Neural cell (in vitro differentiated cells): ENCODE measurements at regions not wholly inside any gene's neighbourhood (a gene's known extent, or its start where the extent isn't known, plus 50 kb on each side); places are given as distances from the start of the nearest gene placed in this dataset.

ENCODE experiments used
- CTCF ChIP-seq: fragments of 450-650 bp; IDR thresholded peaks from 2 replicates; pipeline ENCODE4 v1.5.1; 2014; ENCODE audit warnings: antibody characterized with exemption, mild to moderate bottlenecking, moderate library complexity; ENCODE audit not compliant: poor library complexity, severe bottlenecking
- EP300 ChIP-seq: fragments of 450-650 bp; conservative IDR thresholded peaks from 2 replicates; pipeline ENCODE4 v1.6.1; 2014; ENCODE audit warnings: antibody characterized with exemption, mild to moderate bottlenecking, moderate library complexity; ENCODE audit not compliant: poor library complexity, severe bottlenecking
- EZH2 ChIP-seq: fragments of 200-600, 300-800 bp; shearing (Covaris generic), sonication (generic); IDR thresholded peaks from 2 replicates; pipeline ENCODE4 v1.6.1; 2014; ENCODE audit warnings: antibody characterized with exemption, low read length, borderline replicate concordance, mild to moderate bottlenecking; ENCODE audit not compliant: insufficient read depth, poor library complexity, severe bottlenecking
- MXI1 ChIP-seq: fragments of 450-650 bp; conservative IDR thresholded peaks from 2 replicates; pipeline ENCODE4 v1.6.1; 2014; ENCODE audit warnings: antibody characterized with exemption, mild to moderate bottlenecking; ENCODE audit not compliant: poor library complexity, severe bottlenecking
- POLR2AphosphoS5 ChIP-seq: IDR thresholded peaks from 2 replicates; pipeline ENCODE4 v1.6.1; 2012
- RAD21 ChIP-seq: fragments of 450-650 bp; conservative IDR thresholded peaks from 2 replicates; pipeline ENCODE4 v1.6.1; 2014; ENCODE audit warnings: antibody characterized with exemption, mild to moderate bottlenecking, moderate library complexity
- REST ChIP-seq: IDR thresholded peaks from 2 replicates; pipeline ENCODE4 v1.6.1; 2012; ENCODE audit warnings: borderline replicate concordance
- SMC3 ChIP-seq: fragments of 450-650 bp; conservative IDR thresholded peaks from 2 replicates; pipeline ENCODE4 v1.6.1; 2014; ENCODE audit warnings: antibody characterized with exemption, mild to moderate bottlenecking, moderate library complexity; ENCODE audit not compliant: poor library complexity
- TAF1 ChIP-seq: IDR thresholded peaks from 2 replicates; pipeline ENCODE4 v1.6.1; 2012; ENCODE audit warnings: low read depth

GRCh38 chr6:56860475-56860874 lies 94.4 kb upstream of the BEND6 start:
- TF ChIP-seq RAD21, result no peak
- TF ChIP-seq CTCF, result no peak
- no peak for TF ChIP-seq POLR2AphosphoS5
- no peak for TF ChIP-seq EZH2
- no peak for TF ChIP-seq MXI1
- TF ChIP-seq EP300, result no peak
- TF ChIP-seq REST, result no peak
- TF ChIP-seq SMC3, result no peak
- no peak for TF ChIP-seq TAF1
